Non-pigmented ciliary epithelial cell (primary cell): ENCODE measurements at regions not wholly inside any gene's neighbourhood (a gene's known extent, or its start where the extent isn't known, plus 50 kb on each side); places are given as distances from the start of the nearest gene placed in this dataset.

Source experiments
- DNase-seq: peaks from one replicate; pipeline ENCODE4 v3.0.0-alpha.2; 2010; ENCODE audit warnings: low read depth

DNA sequence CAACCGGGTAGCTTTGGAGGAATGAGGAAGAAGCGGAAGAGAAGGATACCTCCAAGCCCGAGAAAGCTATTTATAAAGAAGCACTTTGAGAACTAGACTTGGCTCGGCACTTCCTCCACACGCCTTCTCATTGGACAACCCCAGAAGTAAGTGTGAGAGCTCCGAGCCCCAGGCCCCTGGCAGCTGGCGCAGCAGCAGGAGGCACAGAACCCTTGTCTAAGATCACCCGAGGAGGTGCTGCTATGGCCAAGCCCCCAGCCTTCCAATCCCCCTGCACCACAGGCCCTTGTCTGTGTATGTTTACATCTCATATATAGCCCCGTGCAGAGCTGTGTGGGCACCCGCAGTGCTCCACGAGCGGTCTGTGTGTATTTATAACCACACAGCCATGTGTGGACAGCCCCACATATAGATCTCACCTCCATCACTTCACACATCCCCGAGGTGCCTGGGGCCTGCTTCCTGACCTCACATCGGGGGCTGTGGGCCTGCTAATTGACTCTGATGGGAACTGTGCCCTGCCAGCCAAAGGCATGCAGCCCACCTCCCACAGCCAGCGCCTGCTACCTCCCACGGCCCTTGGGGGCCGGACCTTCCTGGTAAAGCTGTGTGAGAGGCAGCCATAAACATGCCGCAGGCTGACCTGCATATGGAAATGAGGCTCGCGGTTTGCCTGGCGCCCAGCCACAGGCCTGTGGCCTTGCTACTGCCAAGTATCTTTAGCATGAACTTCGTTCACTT, 96.1 kb downstream of the C17orf67 start:
- no peak for DNase-seq

DNA sequence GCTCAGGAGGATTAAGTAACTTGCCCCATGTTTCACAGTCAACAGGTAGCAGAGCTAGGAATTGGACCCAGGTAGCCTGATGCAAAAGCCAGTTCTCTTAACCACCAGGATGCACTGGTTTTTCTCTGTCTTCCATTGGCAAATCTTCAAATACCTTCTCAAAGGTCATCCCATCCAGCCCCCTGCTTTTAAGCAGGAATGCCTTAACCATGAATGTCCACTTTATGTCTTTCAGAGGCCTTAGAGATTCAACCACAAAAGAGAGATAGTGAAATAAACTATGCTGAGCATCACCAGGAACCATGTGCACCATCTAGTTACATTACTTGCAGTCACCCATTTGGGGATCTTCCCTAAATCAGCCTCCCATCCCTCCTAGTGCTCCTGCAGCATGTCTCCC, 94.3 kb downstream of the C17orf67 start:
- DNase-seq: no peak

DNA sequence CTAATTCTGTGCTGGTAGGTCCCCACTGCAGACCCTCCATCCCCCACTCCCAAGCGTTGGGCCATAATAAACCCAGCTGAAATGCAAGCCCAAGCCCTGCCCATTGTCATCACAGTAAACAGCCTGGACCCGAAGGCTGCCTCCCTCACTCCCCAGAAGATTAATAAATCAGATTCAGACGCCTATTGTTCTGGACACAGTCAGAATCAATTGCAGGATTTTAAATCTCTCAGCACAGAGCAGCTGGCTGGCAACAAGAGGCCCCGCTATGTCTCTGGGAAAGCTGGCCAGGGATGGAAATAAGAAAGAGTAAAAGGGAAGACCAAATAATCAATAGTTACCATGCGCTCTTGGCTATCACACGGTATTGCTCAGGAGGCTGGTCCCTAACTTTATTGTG, 93.9 kb downstream of the C17orf67 start:
- no peak for DNase-seq

DNA sequence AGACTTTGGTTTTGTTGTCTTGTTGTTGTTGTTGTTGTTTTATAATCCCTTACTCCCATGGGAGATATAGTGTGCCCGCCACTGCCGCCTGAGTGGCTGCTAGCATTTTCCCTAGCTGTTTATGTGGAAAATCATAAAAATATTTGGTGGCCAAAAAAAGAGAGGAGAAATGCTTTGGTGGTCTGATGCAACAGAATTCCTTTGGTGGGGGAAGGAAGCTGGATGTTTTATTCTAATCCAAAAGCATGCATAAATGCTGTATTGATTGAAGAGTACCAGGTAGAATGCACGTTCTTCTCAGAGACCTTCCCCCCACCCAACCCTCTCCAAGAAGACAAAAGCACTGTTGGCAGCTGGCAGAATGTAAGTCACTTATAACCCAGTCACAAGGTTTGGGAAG, 93.2 kb downstream of the C17orf67 start:
- no peak for DNase-seq
